Activated CD8-positive, alpha-beta T cell treated with anti-CD3 and anti-CD28 coated beads for 36 hours (primary cell): ENCODE measurements at regions not wholly inside any gene's neighbourhood (a gene's known extent, or its start where the extent isn't known, plus 50 kb on each side); places are given as distances from the start of the nearest gene placed in this dataset.

ENCODE experiments used
- ATAC-seq: fragments of 200-7000 bp; cut with Tn5 transposase; one replicate; pipeline ENCODE4 v1.10.0; 2021; ENCODE audit warnings: mild to moderate bottlenecking, moderate library complexity
- CTCF ChIA-PET: fragments of 350-600 bp; sonication (Branson Sonifier 250); formaldehyde crosslinking; loops from one replicate; lab custom pipeline; 2021; ENCODE audit warnings: antibody characterized with exemption; lab: Charles Lee
- POLR2A ChIA-PET: fragments of 350-600 bp; sonication (Branson Sonifier 250); formaldehyde crosslinking; loops from one replicate; lab custom pipeline; 2021; ENCODE audit warnings: antibody characterized with exemption; lab: Charles Lee
- DNase-seq: peaks from one replicate; pipeline ENCODE4 v3.0.0-alpha.2; 2020
- H3K27ac Mint-ChIP-seq: one replicate; pipeline ENCODE4 v1.8.0; 2021; ENCODE audit warnings: mild to moderate bottlenecking, mixed read lengths
- H3K27me3 Mint-ChIP-seq: one replicate; pipeline ENCODE4 v1.8.0; 2021; ENCODE audit warnings: mixed read lengths
- H3K36me3 Mint-ChIP-seq: one replicate; pipeline ENCODE4 v1.8.0; 2021; ENCODE audit warnings: low read depth, mixed read lengths
- H3K4me1 Mint-ChIP-seq: one replicate; pipeline ENCODE4 v1.8.0; 2021; ENCODE audit warnings: low read depth, mixed read lengths
- H3K4me3 Mint-ChIP-seq: one replicate; pipeline ENCODE4 v1.8.0; 2021; ENCODE audit warnings: mild to moderate bottlenecking, moderate library complexity, mixed read lengths
- H3K9me3 Mint-ChIP-seq: one replicate; pipeline ENCODE4 v1.8.0; 2021; ENCODE audit warnings: mixed read lengths
- intact Hi-C: fragments of 100-400 bp; cut with micrococcal nuclease; formaldehyde crosslinking; loops from one replicate; pipeline ENCODE4 v1.10.0; 2022
- TF ChIP-seq, protein P1 (sequence below): fragments of 200-600 bp; IDR thresholded peaks from one replicate; pipeline ENCODE4 v1.8.0; 2022; ENCODE audit warnings: antibody characterized with exemption, mild to moderate bottlenecking

DNA sequence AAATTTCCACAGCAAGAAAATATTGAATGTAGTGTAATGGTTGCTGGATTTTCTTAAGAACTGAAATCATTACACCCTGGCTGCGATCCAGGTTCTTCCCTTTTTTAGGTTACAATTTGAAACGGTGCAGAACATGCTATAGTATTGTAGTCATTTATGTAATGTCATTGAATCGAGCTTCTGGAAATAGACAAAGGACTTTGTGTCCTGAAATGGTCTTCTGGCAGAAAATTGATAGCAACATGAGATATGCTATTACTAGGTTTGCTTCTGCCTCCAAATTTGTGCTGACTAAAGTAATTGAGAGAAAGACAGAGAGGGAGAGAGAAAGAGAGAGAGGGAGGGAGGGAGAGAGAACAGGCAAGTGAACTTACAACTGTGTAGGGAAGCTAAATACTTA is 146.2 kb upstream of the NFIA start:
- intact Hi-C loops: no loop called here
- Mint-ChIP-seq H3K36me3 (no peaks in the 10 kb centered on the region), H3K27me3 (peaks cover 8% of the 10 kb centered on the region), H3K4me3 (no peak overlapping the region), H3K9me3 (no peaks in the 10 kb centered on the region), H3K4me1 (peaks cover 3% of the 10 kb centered on the region), H3K27ac (no peak overlapping the region)
- TF ChIP-seq, protein P1, sequence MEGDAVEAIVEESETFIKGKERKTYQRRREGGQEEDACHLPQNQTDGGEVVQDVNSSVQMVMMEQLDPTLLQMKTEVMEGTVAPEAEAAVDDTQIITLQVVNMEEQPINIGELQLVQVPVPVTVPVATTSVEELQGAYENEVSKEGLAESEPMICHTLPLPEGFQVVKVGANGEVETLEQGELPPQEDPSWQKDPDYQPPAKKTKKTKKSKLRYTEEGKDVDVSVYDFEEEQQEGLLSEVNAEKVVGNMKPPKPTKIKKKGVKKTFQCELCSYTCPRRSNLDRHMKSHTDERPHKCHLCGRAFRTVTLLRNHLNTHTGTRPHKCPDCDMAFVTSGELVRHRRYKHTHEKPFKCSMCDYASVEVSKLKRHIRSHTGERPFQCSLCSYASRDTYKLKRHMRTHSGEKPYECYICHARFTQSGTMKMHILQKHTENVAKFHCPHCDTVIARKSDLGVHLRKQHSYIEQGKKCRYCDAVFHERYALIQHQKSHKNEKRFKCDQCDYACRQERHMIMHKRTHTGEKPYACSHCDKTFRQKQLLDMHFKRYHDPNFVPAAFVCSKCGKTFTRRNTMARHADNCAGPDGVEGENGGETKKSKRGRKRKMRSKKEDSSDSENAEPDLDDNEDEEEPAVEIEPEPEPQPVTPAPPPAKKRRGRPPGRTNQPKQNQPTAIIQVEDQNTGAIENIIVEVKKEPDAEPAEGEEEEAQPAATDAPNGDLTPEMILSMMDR: no peak
- ChIA-PET POLR2A (no interaction called here), CTCF (no interaction called here)
- no peak for ATAC-seq
- DNase-seq: no peak

GRCh38 chr1:60935599-60936110 is 146.7 kb upstream of the NFIA start:
- Mint-ChIP-seq H3K4me3 (no peak overlapping the region), H3K4me1 (peaks cover 3% of the 10 kb centered on the region), H3K9me3 (no peaks in the 10 kb centered on the region), H3K27ac (no peak overlapping the region), H3K27me3 (peaks cover 4% of the 10 kb centered on the region), H3K36me3 (no peaks in the 10 kb centered on the region)
- intact Hi-C loops: no loop called here
- ChIA-PET CTCF (no interaction called here), POLR2A (no interaction called here)
- no peak for ATAC-seq
- no peak for DNase-seq
- TF ChIP-seq, protein P1: no peak

GRCh38 chr1:60930130-60930529 is 152.2 kb upstream of the NFIA start:
- Mint-ChIP-seq H3K27ac (no peak overlapping the region), H3K9me3 (no peaks in the 10 kb centered on the region), H3K4me1 (no peaks in the 10 kb centered on the region), H3K27me3 (peaks cover 2% of the 10 kb centered on the region), H3K36me3 (no peaks in the 10 kb centered on the region), H3K4me3 (no peak overlapping the region)
- TF ChIP-seq, protein P1: no peak
- DNase-seq (no peak), ATAC-seq (no peak)
- intact Hi-C loops: no loop called here
- ChIA-PET POLR2A (interaction anchor here (0.6 kb wide), 1 partner anchor 331 kb away, joined by 4 read pairs; no protein-coding TSS in a partner anchor), CTCF (no interaction called here)

- intact Hi-C loops: no loop called here
- ChIA-PET CTCF (no interaction called here), POLR2A (no interaction called here)
- H3K4me1 Mint-ChIP-seq: no peaks in the 10 kb centered on the region
- no peak for DNase-seq
- TF ChIP-seq, protein P1: no peak
- no peak overlapping the region for H3K27ac Mint-ChIP-seq
- H3K9me3 Mint-ChIP-seq: no peaks in the 10 kb centered on the region
- no peak for ATAC-seq
- H3K36me3 Mint-ChIP-seq: no peaks in the 10 kb centered on the region
- no peaks in the 10 kb centered on the region for H3K27me3 Mint-ChIP-seq
- H3K4me3 Mint-ChIP-seq: no peak overlapping the region
These were observed 157.2 kb upstream of the NFIA start for GRCh38 chr1:60924964-60925798.

DNA sequence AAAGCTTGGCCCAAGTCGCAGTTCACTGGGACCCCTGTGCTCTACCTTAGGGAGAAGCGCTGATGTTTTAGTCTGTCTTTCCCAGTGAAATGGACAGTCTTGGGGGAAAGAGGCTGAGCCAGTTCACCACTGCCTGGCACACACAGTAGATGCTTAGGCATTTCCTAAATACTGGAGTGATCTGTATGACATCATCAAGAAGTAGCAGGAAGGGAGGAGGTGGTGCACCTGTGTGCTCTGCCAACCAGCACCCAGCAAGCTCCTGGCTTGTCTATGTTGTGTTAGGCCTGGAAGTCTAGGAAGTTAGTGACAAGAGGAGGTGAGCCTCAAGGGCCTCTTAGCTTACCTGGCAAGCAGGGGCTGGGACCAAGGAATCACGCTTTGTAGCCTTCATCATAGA is 158.2 kb upstream of the NFIA start:
- ChIA-PET CTCF (no interaction called here), POLR2A (no interaction called here)
- Mint-ChIP-seq H3K27me3 (no peaks in the 10 kb centered on the region), H3K4me3 (no peak overlapping the region), H3K9me3 (no peaks in the 10 kb centered on the region), H3K4me1 (no peaks in the 10 kb centered on the region), H3K27ac (no peak overlapping the region), H3K36me3 (no peaks in the 10 kb centered on the region)
- intact Hi-C loops: no loop called here
- no peak for ATAC-seq
- no peak for DNase-seq
- TF ChIP-seq, protein P1: no peak
